K562 (cell line): ENCODE measurements at regions not wholly inside any gene's neighbourhood (a gene's known extent, or its start where the extent isn't known, plus 50 kb on each side); places are given as distances from the start of the nearest gene placed in this dataset.

Source experiments
- GTF2F1 ChIP-seq: IDR thresholded peaks from 2 replicates; pipeline ENCODE4 v1.6.1; 2011; ENCODE audit warnings: low read depth, low read length, improper control_type of control experiment
- MBD2 ChIP-seq: sonication (generic); IDR thresholded peaks from 2 replicates; pipeline ENCODE4 v1.6.1; 2016; ENCODE audit warnings: low read depth, borderline replicate concordance
- MTA1 ChIP-seq: fragments of 450-650 bp; IDR thresholded peaks from 2 replicates; pipeline ENCODE4 v1.6.1; 2017; ENCODE audit warnings: borderline replicate concordance
- RBFOX2 ChIP-seq: fragments of 200-400 bp; formaldehyde crosslinking; IDR thresholded peaks from 2 replicates; pipeline ENCODE4 v1.6.1; 2017; ENCODE audit warnings: low read depth, mild to moderate bottlenecking, low read length, moderate library complexity
- ZNF224 ChIP-seq: sonication (generic); formaldehyde crosslinking; IDR thresholded peaks from 2 replicates; pipeline ENCODE4 v1.8.0; 2022; ENCODE audit warnings: mild to moderate bottlenecking, missing genetic modification reagents
- ZNF274 ChIP-seq: IDR thresholded peaks from 2 replicates; pipeline ENCODE4 v1.6.1; 2011; ENCODE audit warnings: low read depth, mild to moderate bottlenecking, low read length, moderate library complexity, borderline replicate concordance

DNA sequence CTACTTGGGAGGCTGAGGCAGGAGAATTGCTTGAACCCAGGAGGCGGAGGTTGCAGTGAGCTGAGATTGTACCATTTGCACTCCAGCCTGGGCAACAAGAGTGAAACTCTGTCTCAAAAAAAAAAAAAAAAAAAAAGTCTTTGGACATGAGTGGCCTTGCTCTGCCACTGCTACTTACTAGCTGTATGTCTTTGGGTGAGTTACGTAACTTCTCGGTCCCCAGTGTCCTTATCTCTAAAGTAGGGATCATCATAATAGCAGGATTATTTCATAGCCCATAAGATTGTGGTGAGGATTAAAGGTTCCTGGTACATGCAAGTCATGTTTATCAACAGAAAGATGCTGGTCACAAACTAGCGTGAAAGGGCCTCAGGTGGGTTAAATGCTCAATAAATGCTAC, 53.9 kb upstream of the HEPHL1 start:
- TF ChIP-seq MBD2 (no peak), ZNF274 (no peak), RBFOX2 (no peak), GTF2F1 (no peak), ZNF224 (no peak), MTA1 (no peak)
